ENCODE measurements at regions not wholly inside any gene's neighbourhood (a gene's known extent, or its start where the extent isn't known, plus 50 kb on each side); places are given as distances from the start of the nearest gene placed in this dataset.

DNA sequence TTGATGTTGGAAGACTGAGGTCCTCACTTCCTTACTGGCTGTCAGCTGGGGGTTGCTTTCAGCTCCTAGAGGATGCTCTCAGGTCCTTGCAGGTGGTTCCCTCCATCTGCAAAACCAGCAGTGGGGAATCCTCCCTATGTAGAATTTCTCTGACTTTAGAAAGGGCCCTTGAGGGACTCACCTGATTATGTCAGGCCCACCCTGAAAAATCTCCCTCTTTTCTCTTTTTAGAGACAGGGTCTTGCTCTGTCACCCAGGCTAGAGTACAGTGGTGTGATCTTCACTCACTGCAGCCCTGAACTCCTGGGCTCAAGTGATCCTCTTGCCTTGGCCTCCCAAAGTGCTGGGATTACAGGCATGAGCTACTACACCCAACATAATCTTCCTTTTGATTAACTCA, 102.9 kb upstream of the MCHR2 start:
- H3K4me1 ChIP-seq = no peaks in the 10 kb centered on the region
- intact Hi-C loops (cut with DNase I) = loop anchor here in 6 of 10 donors (5.0 kb wide), 2 partner anchors 225 to 230 kb away; no protein-coding TSS in a partner anchor
- DNase-seq = no peak
- no peak for TF ChIP-seq POLR2A (IDR thresholded peaks at IDR 0.05)
- TF ChIP-seq, protein P1, sequence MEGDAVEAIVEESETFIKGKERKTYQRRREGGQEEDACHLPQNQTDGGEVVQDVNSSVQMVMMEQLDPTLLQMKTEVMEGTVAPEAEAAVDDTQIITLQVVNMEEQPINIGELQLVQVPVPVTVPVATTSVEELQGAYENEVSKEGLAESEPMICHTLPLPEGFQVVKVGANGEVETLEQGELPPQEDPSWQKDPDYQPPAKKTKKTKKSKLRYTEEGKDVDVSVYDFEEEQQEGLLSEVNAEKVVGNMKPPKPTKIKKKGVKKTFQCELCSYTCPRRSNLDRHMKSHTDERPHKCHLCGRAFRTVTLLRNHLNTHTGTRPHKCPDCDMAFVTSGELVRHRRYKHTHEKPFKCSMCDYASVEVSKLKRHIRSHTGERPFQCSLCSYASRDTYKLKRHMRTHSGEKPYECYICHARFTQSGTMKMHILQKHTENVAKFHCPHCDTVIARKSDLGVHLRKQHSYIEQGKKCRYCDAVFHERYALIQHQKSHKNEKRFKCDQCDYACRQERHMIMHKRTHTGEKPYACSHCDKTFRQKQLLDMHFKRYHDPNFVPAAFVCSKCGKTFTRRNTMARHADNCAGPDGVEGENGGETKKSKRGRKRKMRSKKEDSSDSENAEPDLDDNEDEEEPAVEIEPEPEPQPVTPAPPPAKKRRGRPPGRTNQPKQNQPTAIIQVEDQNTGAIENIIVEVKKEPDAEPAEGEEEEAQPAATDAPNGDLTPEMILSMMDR (IDR thresholded peaks at IDR 0.05) = no peak
- no peaks in the 10 kb centered on the region for H3K36me3 ChIP-seq
- H3K27me3 ChIP-seq = peaks cover 0 to 26% (median 0%) of the 10 kb centered on the region in 9 donors
- ATAC-seq = no peak
- no peak overlapping the region for H3K27ac ChIP-seq
- H3K9me3 ChIP-seq = no peaks in the 10 kb centered on the region
- no peak overlapping the region for H3K4me3 ChIP-seq

DNA sequence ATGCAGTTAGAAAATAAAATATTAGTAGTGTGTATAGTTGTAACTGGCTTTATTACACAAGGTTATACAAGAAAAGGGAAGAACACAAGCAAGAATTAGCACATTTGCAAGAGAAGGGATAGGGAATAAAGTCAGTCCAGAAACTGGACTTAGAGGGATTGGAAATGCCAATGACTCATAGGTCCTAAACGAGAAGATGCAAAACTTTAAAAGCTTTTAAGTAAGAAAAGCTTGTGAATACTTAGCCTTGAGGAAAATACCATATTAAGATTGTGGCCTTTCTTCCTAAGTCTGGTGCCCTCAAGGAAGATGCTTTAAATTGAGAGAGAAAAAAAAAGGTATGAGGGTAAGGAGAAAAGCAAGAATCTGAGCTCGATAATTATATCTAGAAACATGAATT, 102.3 kb upstream of the MCHR2 start:
- H3K4me3 ChIP-seq = no peak overlapping the region
- intact Hi-C loops (cut with DNase I) = loop anchor here in 6 of 10 donors (5.0 kb wide), 2 partner anchors 224 to 229 kb away; no protein-coding TSS in a partner anchor
- no peak for DNase-seq
- no peak overlapping the region for H3K27ac ChIP-seq
- no peaks in the 10 kb centered on the region for H3K36me3 ChIP-seq
- H3K9me3 ChIP-seq = no peaks in the 10 kb centered on the region
- WGBS, 4 donors = 60 to 76% (median 67%) methylated on average over 2 of the region's 2 CpGs
- no peak for ATAC-seq
- H3K27me3 ChIP-seq = peaks cover 0 to 26% (median 0%) of the 10 kb centered on the region in 9 donors
- no peaks in the 10 kb centered on the region for H3K4me1 ChIP-seq
- TF ChIP-seq POLR2A (IDR thresholded peaks at IDR 0.05) = no peak
- TF ChIP-seq, protein P1 (IDR thresholded peaks at IDR 0.05) = no peak

DNA sequence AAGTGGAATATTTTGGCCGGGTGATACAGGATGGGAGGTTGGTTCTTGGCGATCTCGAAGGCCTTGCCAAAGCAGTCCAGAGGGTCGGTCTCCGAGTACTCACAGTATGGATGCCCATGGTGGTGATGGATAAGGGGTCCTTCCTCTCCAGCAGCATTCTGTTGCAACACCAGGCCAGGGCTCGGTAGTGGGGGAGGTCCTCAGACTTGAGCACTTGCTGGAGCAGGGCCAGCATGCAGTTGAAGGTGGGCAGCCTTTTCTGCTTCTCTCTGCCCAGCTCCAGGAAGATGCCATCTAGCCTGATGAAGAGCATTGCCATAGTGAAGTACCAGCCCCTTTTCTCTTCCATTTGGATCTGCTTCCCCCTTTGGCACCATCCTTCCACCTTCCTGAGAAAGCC, 99.4 kb upstream of the MCHR2 start:
- ATAC-seq = no peak
- H3K27ac ChIP-seq = no peak overlapping the region
- no peak for TF ChIP-seq POLR2A (IDR thresholded peaks at IDR 0.05)
- TF ChIP-seq, protein P1 (IDR thresholded peaks at IDR 0.05) = no peak
- no peaks in the 10 kb centered on the region for H3K4me1 ChIP-seq
- intact Hi-C loops (cut with DNase I) = no loop called here
- 83 to 100% (median 86%) methylated on average over 1 to 6 of the region's 6 CpGs for WGBS, 4 donors
- no peaks in the 10 kb centered on the region for H3K9me3 ChIP-seq
- no peak overlapping the region for H3K4me3 ChIP-seq
- DNase-seq = no peak
- H3K36me3 ChIP-seq = no peaks in the 10 kb centered on the region
- H3K27me3 ChIP-seq = peaks cover 0 to 7% (median 0%) of the 10 kb centered on the region in 9 donors

DNA sequence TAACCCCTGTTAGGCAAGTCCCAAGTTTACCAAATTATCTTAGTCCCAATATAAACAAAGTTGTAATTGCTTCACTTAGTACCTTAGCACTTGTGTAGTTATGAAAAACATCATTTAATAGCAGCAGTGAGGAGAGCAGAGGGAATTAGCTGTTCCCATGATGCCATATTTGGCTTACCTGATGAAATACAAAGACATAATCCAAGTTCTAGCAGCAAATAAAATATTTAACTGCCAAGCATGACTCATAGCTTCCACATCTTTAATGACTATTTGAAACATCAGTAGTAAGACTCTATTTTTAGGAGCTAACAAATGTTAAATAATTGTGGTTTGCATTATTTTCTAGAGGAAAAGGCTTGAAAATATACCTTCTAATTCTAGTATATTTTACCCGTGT, 94.0 kb upstream of the MCHR2 start:
- Histone ChIP-seq H3K9me3 (no peaks in the 10 kb centered on the region), H3K36me3 (no peaks in the 10 kb centered on the region), H3K4me1 (no peaks in the 10 kb centered on the region), H3K27ac (no peak overlapping the region), H3K27me3 (no peaks in the 10 kb centered on the region), H3K4me3 (no peak overlapping the region)
- ATAC-seq (no peak), DNase-seq (no peak)
- TF ChIP-seq, protein P1 (IDR thresholded peaks at IDR 0.05) = no peak
- TF ChIP-seq POLR2A (IDR thresholded peaks at IDR 0.05) = no peak
- intact Hi-C loops (cut with DNase I) = no loop called here
- 78 to 87% (median 81%) methylated on average over 1 of the region's 1 CpG for WGBS, 4 donors

Data from heart left ventricle (tissue), 16 donors.